ENCODE measurements at regions not wholly inside any gene's neighbourhood (a gene's known extent, or its start where the extent isn't known, plus 50 kb on each side); places are given as distances from the start of the nearest gene placed in this dataset.

DNA sequence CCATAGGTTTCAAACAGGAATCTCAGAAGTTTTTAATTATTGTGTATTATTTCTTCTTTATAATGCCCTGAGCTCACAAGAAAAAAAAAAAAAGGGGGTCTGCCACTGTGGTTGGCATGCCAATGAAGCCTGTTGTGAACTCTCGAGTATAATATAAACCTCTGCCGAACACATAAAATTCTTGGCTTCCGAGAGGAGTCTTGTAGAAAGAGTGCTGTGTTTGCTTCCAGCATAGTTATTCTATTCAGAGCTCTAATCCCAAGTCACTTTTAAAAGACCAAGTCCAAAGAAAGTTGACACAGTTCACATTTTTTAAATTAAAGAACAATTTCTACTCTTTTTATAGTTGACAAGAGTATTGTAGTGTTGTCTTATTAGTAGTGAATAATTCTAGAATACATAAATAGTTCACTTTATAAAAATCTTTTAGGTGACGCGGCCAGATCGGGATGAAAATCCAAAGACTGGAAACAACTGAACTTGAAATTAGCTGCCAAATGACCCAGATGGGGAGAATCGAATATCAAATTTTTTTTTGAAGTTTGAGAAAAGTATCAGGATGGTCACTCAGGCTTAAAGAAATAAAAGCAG, 293.2 kb downstream of the DUSP10 start:
- no peak for DNase-seq (ENCODE audit: insufficient read length)
- TF ChIP-seq POLR2A (IDR thresholded peaks at IDR 0.05; ENCODE audit: low read depth, low read length), result no peak
- no peak for TF ChIP-seq TAF1 (IDR thresholded peaks at IDR 0.05; ENCODE audit: borderline replicate concordance, low read depth, low read length)
- TF ChIP-seq POLR2AphosphoS5 (IDR thresholded peaks at IDR 0.05; ENCODE audit: low read depth, low read length), result no peak
- FAIRE-seq, result no peak

GRCh38 chr1:221449194-221449593, 292.7 kb downstream of the DUSP10 start:
- FAIRE-seq, result no peak
- DNase-seq (ENCODE audit: insufficient read length), result no peak
- TF ChIP-seq POLR2AphosphoS5 (IDR thresholded peaks at IDR 0.05; ENCODE audit: low read depth, low read length) (no peak), POLR2A (IDR thresholded peaks at IDR 0.05; ENCODE audit: low read depth, low read length) (no peak), TAF1 (IDR thresholded peaks at IDR 0.05; ENCODE audit: borderline replicate concordance, low read depth, low read length) (no peak)

DNA sequence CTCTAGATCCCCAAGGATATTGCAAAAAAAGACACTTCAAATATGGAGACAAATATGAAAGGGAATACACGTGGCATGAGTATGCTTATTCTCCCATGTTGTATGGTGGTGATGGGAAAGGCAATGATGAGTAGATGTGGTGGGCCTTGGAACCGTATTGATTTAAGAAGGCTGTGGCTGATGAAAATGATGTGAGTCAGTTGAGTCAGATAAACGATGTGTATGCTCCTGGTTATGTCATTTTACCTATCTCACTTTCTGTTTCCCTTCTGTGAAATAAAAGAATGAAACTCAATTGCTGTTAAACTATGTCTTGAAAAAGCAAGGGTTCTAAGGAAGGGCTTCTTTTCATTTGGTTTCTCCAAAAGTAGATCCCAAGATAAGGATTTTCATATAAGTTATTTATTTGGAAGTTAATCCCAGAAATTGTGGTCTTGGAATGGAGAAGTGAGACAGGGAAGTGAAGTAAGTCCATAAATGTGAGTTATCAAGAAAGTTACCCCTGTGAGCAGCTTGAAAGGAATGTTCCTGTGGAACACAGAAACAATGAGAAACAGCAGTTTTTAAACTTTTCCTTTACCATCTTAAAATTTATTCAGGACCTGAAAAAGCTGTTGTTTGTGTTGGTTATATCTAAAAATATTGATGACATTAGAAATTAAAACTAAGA, 292.0 kb downstream of the DUSP10 start:
- DNase-seq (ENCODE audit: insufficient read length) (no peak), FAIRE-seq (peak; percentile 62)
- TF ChIP-seq TAF1 (IDR thresholded peaks at IDR 0.05; ENCODE audit: borderline replicate concordance, low read depth, low read length) (no peak), POLR2A (IDR thresholded peaks at IDR 0.05; ENCODE audit: low read depth, low read length) (no peak), POLR2AphosphoS5 (IDR thresholded peaks at IDR 0.05; ENCODE audit: low read depth, low read length) (no peak)

- no peak for DNase-seq (ENCODE audit: insufficient read length)
- FAIRE-seq, result no peak
- TF ChIP-seq POLR2A (IDR thresholded peaks at IDR 0.05; ENCODE audit: low read depth, low read length), result no peak
- no peak for TF ChIP-seq POLR2AphosphoS5 (IDR thresholded peaks at IDR 0.05; ENCODE audit: low read depth, low read length)
- TF ChIP-seq TAF1 (IDR thresholded peaks at IDR 0.05; ENCODE audit: borderline replicate concordance, low read depth, low read length), result no peak
Observed at GRCh38 chr1:221451741-221452140, 290.1 kb downstream of the DUSP10 start.

GRCh38 chr1:221454096-221454495, 287.8 kb downstream of the DUSP10 start:
- no peak for DNase-seq (ENCODE audit: insufficient read length)
- TF ChIP-seq POLR2AphosphoS5 (IDR thresholded peaks at IDR 0.05; ENCODE audit: low read depth, low read length), result no peak
- TF ChIP-seq TAF1 (IDR thresholded peaks at IDR 0.05; ENCODE audit: borderline replicate concordance, low read depth, low read length), result no peak
- TF ChIP-seq POLR2A (IDR thresholded peaks at IDR 0.05; ENCODE audit: low read depth, low read length), result no peak
- FAIRE-seq, result no peak

DNA sequence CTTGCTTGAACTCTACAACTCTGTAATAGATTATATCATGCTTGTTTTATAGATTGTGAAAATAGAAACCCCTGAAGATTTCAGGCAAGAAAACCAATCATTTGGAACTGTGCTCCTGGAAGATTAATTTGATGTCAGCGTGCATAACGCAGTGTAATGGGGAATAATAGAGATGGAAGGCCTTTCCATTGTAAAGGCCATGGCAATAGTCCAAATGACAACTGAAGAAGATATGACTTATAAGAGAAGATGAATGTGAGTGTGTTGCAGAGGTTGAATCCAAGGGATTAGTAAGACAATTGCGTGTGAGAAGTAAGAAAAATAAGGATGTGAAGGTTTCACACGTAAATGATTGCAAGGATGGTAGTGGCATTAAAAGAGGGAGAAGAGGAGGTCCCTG, 285.0 kb downstream of the DUSP10 start:
- TF ChIP-seq TAF1 (IDR thresholded peaks at IDR 0.05; ENCODE audit: borderline replicate concordance, low read depth, low read length), result no peak
- TF ChIP-seq POLR2A (IDR thresholded peaks at IDR 0.05; ENCODE audit: low read depth, low read length), result no peak
- TF ChIP-seq POLR2AphosphoS5 (IDR thresholded peaks at IDR 0.05; ENCODE audit: low read depth, low read length), result no peak
- DNase-seq (ENCODE audit: insufficient read length), result no peak
- no peak for FAIRE-seq

DNA sequence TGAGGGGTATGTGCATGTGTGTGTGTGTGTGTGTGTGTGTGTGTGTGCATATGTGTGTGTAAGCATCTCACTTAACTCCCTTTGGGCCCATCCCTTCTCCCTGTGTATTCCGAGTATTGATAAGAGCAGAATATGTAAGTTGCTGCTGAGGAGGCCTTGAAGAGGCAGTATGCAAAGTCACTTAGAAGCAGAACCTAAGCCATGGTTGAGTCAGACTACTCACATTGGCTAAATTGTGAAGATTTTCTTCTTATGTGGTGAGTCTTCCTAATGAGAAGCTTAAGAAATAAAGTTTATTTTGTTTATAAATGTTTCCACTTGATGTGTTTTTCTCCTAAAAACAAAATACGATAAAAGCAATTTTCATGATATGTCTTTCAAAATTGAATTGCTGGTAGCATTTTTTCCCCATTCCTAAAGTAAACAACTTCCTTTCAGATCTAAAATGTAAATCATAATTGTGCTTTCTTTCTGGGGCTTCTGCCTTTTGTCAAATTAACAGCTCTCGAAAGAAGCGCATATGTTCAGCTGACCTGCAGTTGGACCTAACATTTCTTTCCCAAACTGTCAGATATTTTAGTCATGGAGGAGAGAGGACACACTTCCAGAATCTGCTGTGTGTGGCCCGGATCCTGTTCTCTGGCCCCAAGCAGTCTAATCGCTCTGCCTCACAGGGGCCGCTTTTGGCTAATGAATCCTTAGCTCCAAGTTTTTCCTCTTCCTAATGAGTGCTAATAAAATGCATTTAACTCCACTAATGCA, 284.0 kb downstream of the DUSP10 start:
- TF ChIP-seq POLR2AphosphoS5 (IDR thresholded peaks at IDR 0.05; ENCODE audit: low read depth, low read length), result no peak
- no peak for TF ChIP-seq POLR2A (IDR thresholded peaks at IDR 0.05; ENCODE audit: low read depth, low read length)
- no peak for TF ChIP-seq TAF1 (IDR thresholded peaks at IDR 0.05; ENCODE audit: borderline replicate concordance, low read depth, low read length)
- FAIRE-seq, result no peak
- no peak for DNase-seq (ENCODE audit: insufficient read length)

GRCh38 chr1:221458447-221459156, 283.3 kb downstream of the DUSP10 start:
- DNase-seq (ENCODE audit: insufficient read length) (no peak), FAIRE-seq (no peak)
- TF ChIP-seq TAF1 (IDR thresholded peaks at IDR 0.05; ENCODE audit: borderline replicate concordance, low read depth, low read length), result no peak
- no peak for TF ChIP-seq POLR2AphosphoS5 (IDR thresholded peaks at IDR 0.05; ENCODE audit: low read depth, low read length)
- TF ChIP-seq POLR2A (IDR thresholded peaks at IDR 0.05; ENCODE audit: low read depth, low read length), result no peak

- no peak for DNase-seq (ENCODE audit: insufficient read length)
- FAIRE-seq, result no peak
- TF ChIP-seq TAF1 (IDR thresholded peaks at IDR 0.05; ENCODE audit: borderline replicate concordance, low read depth, low read length) (no peak), POLR2AphosphoS5 (IDR thresholded peaks at IDR 0.05; ENCODE audit: low read depth, low read length) (no peak), POLR2A (IDR thresholded peaks at IDR 0.05; ENCODE audit: low read depth, low read length) (no peak)
Observed at GRCh38 chr1:221459558-221459957, 282.3 kb downstream of the DUSP10 start.

- DNase-seq (ENCODE audit: insufficient read length), result no peak
- TF ChIP-seq TAF1 (IDR thresholded peaks at IDR 0.05; ENCODE audit: borderline replicate concordance, low read depth, low read length), result no peak
- TF ChIP-seq POLR2A (IDR thresholded peaks at IDR 0.05; ENCODE audit: low read depth, low read length), result no peak
- TF ChIP-seq POLR2AphosphoS5 (IDR thresholded peaks at IDR 0.05; ENCODE audit: low read depth, low read length), result no peak
- FAIRE-seq, result no peak
Observed at GRCh38 chr1:221462345-221462744, 279.5 kb downstream of the DUSP10 start.

DNA sequence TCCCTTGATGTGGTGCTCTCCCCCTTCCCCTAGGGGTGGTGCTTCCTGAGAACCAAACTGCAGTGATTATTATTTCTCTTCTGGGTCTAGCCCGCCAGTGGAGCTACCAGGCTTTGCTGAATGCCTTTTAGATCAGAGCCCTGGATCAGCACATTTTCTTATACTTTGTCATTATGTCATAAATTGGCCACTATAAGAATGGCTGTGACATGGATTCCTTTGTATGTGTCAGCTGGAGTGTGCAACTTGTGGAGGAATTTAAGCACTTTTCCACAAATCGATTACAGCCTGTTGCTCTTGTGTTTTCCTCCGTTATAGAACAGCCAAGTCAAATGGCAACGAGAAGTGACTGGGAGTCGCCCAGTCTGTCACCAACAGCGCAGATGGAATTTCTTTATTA, 273.3 kb downstream of the DUSP10 start:
- FAIRE-seq (no peak), DNase-seq (ENCODE audit: insufficient read length) (no peak)

More for the DNA sequence above, 273.3 kb downstream of the DUSP10 start:
- TF ChIP-seq POLR2A (IDR thresholded peaks at IDR 0.05; ENCODE audit: low read depth, low read length) (no peak), TAF1 (IDR thresholded peaks at IDR 0.05; ENCODE audit: borderline replicate concordance, low read depth, low read length) (no peak), POLR2AphosphoS5 (IDR thresholded peaks at IDR 0.05; ENCODE audit: low read depth, low read length) (no peak)
